ENCODE measurements at regions not wholly inside any gene's neighbourhood (a gene's known extent, or its start where the extent isn't known, plus 50 kb on each side); places are given as distances from the start of the nearest gene placed in this dataset.

GRCh38 chr6:84415517-84415916, 188.1 kb upstream of the CEP162 start:
- TF ChIP-seq CTCF (optimal IDR thresholded peaks at IDR 0.05 in 1 of 3, IDR thresholded peaks at IDR 0.05 in 1 of 3, conservative IDR thresholded peaks at IDR 0.05 in 1 of 3; ENCODE audit: extremely low read depth in 1 of 3, insufficient read depth in 2 of 3, low read length in 3 of 3) (no peak), EZH2 (IDR thresholded peaks at IDR 0.05; ENCODE audit: low read length) (no peak)

Measured in keratinocyte (primary cell).